Heart right ventricle (tissue), 16 donors: ENCODE measurements at regions not wholly inside any gene's neighbourhood (a gene's known extent, or its start where the extent isn't known, plus 50 kb on each side); places are given as distances from the start of the nearest gene placed in this dataset.

Experiments used
- ATAC-seq, 8 donors: fragments of 200-7000 bp; cut with Tn5 transposase; one replicate each; pipeline ENCODE4 v1.9.1; 2020; ENCODE audit warnings: mild to moderate bottlenecking in 8 of 8, moderate library complexity in 8 of 8, moderate number of reproducible peaks in 1 of 8
- DNase-seq, 2 donors: peaks; one replicate each; pipeline ENCODE4 v3.0.0-alpha.2; 2020
- H3K27ac ChIP-seq, 10 donors: fragments of 200-600 bp; sonication (generic) in 2 of 10; one replicate each; pipeline versions ENCODE4 v1.5.0 to v1.8.0; 2020 to 2022; ENCODE audit warnings: mild to moderate bottlenecking in 3 of 10
- H3K27me3 ChIP-seq, 7 donors: fragments of 200-600 bp; one replicate each; pipeline ENCODE4 v1.8.0; 2021 to 2022; ENCODE audit warnings: mild to moderate bottlenecking in 2 of 7
- H3K36me3 ChIP-seq, 9 donors: fragments of 200-600 bp; sonication (generic) in 1 of 9; one replicate each; pipeline versions ENCODE4 v1.5.0 to v1.8.0; 2020 to 2022; ENCODE audit warnings: mild to moderate bottlenecking in 2 of 9
- H3K4me1 ChIP-seq, 9 donors: fragments of 200-600 bp; sonication (generic) in 1 of 9; one replicate each; pipeline versions ENCODE4 v1.5.0 to v1.8.0; 2020 to 2022; ENCODE audit warnings: mild to moderate bottlenecking in 4 of 9
- H3K4me3 ChIP-seq, 10 donors: fragments of 200-600 bp; sonication (generic) in 2 of 10; one replicate each; pipeline versions ENCODE4 v1.5.0 to v1.8.0; 2020 to 2022; ENCODE audit warnings: mild to moderate bottlenecking in 7 of 10, moderate library complexity in 2 of 10
- H3K9me3 ChIP-seq, 11 donors: fragments of 200-600 bp in 10 of 11; sonication (generic) in 2 of 11; one replicate each; pipeline versions ENCODE4 v1.5.0 to v1.8.0; 2013 to 2022; ENCODE audit warnings: mild to moderate bottlenecking in 2 of 11, control low read depth in 1 of 11, moderate library complexity in 1 of 11
- WGBS, 2 donors: extraction: QIAGEN DNeasy Blood & Tissue Kit; methylation state at CpG; one replicate each; pipeline ENCODE4 v1.1.7; 2013; ENCODE audit warnings: inconsistent platforms in 1 of 2; 5-methylcytosine and 5-hydroxymethylcytosine counted together
- intact Hi-C, 10 donors: fragments of 100-400 bp; cut with DNase I; formaldehyde crosslinking; loops; one replicate each; pipeline versions ENCODE4 v1.11.1 to v1.14.2; 2022
- TF ChIP-seq, protein P1 (sequence below), 9 donors: fragments of 200-600 bp; sonication (generic) in 2 of 9; IDR thresholded peaks; one replicate each; pipeline versions ENCODE4 v1.5.0 to v1.8.0; 2021 to 2022; ENCODE audit warnings: antibody characterized with exemption in 9 of 9, mild to moderate bottlenecking in 5 of 9, moderate library complexity in 1 of 9
- donor health status: Arrhythmogenic right ventricular cardiomyopathy.
- donor health status: ischemic (EF 13 %, LVEDD 7.1; RV severe dilation, severe dysfunction).
- donor health status: healthy with polysubstance abuse.
- donor health status: DM: no; HTN: yes; CAD: no.
- donor health status: DM: no; HTN: no; CAD: no.
- donor health status: ischemic (EF 25% LVEDD 6.9; RV normal size, moderate dysfunction).
- donor health status: ischemic (EF 25% LVEDD 5.7; RV mildly dilated, moderate dysfunction).
- donor health status: healthy.
- donor health status: DM: yes; HTN: yes; CAD: no.
- donor health status: Ischemic cardiomyopathy.
- donor health status: ischemic (EF 35%, LVEDD 5.7; RV mildly dilated, moderate dysfunction).
- donor health status: nonischemic (EF 11% LVEDD 7.7; RV severe dilation, severe dysfunction).
- donor health status: DM: yes; HTN: yes; CAD: no.
- donor health status: PGD.
- donor health status: ischemic (EF 29% LVEDD 5.4; RV normal size, mild dysfunction).
- donor health status: nonischemic (EF 23%, LVEDD 6.1; RV moderate dilation, normal function).

GRCh38 chr4:27148211-27148895 lies 287.7 kb downstream of the STIM2 start:
- no peak overlapping the region for H3K4me3 ChIP-seq
- peaks cover 0 to 5% (median 0%) of the 10 kb centered on the region in 11 donors for H3K9me3 ChIP-seq
- TF ChIP-seq, protein P1, sequence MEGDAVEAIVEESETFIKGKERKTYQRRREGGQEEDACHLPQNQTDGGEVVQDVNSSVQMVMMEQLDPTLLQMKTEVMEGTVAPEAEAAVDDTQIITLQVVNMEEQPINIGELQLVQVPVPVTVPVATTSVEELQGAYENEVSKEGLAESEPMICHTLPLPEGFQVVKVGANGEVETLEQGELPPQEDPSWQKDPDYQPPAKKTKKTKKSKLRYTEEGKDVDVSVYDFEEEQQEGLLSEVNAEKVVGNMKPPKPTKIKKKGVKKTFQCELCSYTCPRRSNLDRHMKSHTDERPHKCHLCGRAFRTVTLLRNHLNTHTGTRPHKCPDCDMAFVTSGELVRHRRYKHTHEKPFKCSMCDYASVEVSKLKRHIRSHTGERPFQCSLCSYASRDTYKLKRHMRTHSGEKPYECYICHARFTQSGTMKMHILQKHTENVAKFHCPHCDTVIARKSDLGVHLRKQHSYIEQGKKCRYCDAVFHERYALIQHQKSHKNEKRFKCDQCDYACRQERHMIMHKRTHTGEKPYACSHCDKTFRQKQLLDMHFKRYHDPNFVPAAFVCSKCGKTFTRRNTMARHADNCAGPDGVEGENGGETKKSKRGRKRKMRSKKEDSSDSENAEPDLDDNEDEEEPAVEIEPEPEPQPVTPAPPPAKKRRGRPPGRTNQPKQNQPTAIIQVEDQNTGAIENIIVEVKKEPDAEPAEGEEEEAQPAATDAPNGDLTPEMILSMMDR (IDR thresholded peaks at IDR 0.05) = no peak
- DNase-seq (no peak), ATAC-seq (no peak)
- no peak overlapping the region for H3K27ac ChIP-seq
- peaks cover 0 to 2% (median 0%) of the 10 kb centered on the region in 7 donors for H3K27me3 ChIP-seq
- WGBS, 2 donors = 65 to 72% methylated on average over 1 of the region's 1 CpG
- intact Hi-C loops = no loop called here
- no peaks in the 10 kb centered on the region for H3K4me1 ChIP-seq
- no peaks in the 10 kb centered on the region for H3K36me3 ChIP-seq

GRCh38 chr4:27149541-27150212 lies 289.0 kb downstream of the STIM2 start:
- H3K36me3 ChIP-seq = no peaks in the 10 kb centered on the region
- intact Hi-C loops = no loop called here
- no peak for DNase-seq
- TF ChIP-seq, protein P1 (IDR thresholded peaks at IDR 0.05) = no peak
- ATAC-seq = no peak
- no peaks in the 10 kb centered on the region for H3K4me1 ChIP-seq
- H3K4me3 ChIP-seq = no peak overlapping the region
- 63 to 67% methylated on average over 2 of the region's 2 CpGs for WGBS, 2 donors
- no peak overlapping the region for H3K27ac ChIP-seq
- peaks cover 0 to 5% (median 0%) of the 10 kb centered on the region in 11 donors for H3K9me3 ChIP-seq
- H3K27me3 ChIP-seq = peaks cover 0 to 8% (median 0%) of the 10 kb centered on the region in 7 donors

DNA sequence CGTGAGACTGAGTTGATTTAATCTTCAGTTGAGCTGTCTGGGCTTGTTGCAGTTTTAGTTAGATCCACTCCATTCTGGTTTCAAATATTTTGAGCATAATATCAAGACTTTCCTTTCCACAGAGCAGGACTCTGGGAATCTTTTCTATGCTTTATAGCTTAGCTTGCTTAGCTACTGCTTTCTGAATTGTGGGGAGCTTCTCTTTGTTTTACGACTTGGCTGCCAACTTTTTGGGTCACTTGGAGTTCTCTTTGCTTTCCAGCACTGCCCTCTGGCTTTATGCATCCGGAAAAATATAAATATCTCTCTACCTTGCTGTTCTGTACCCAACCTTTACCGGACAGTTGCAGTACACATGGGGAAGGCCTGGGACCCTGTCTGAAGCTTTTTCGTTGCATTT lies 292.1 kb downstream of the STIM2 start:
- H3K9me3 ChIP-seq = no peaks in the 10 kb centered on the region
- peaks cover 0 to 8% (median 0%) of the 10 kb centered on the region in 7 donors for H3K27me3 ChIP-seq
- no peak overlapping the region for H3K4me3 ChIP-seq
- TF ChIP-seq, protein P1 (IDR thresholded peaks at IDR 0.05) = no peak
- H3K36me3 ChIP-seq = no peaks in the 10 kb centered on the region
- H3K4me1 ChIP-seq = no peaks in the 10 kb centered on the region
- no peak overlapping the region for H3K27ac ChIP-seq
- intact Hi-C loops = no loop called here
- no peak for ATAC-seq
- WGBS, 2 donors = 75 to 81% methylated on average over 5 of the region's 5 CpGs
- no peak for DNase-seq

GRCh38 chr4:27154706-27155105 lies 294.1 kb downstream of the STIM2 start:
- ATAC-seq (no peak), DNase-seq (no peak)
- intact Hi-C loops = no loop called here
- WGBS, 2 donors = 36 to 45% methylated on average over 3 of the region's 3 CpGs
- H3K27me3 ChIP-seq = peaks cover 0 to 12% (median 0%) of the 10 kb centered on the region in 7 donors
- no peak overlapping the region for H3K4me3 ChIP-seq
- no peaks in the 10 kb centered on the region for H3K36me3 ChIP-seq
- TF ChIP-seq, protein P1 (IDR thresholded peaks at IDR 0.05) = no peak
- no peaks in the 10 kb centered on the region for H3K9me3 ChIP-seq
- no peak overlapping the region for H3K27ac ChIP-seq
- no peaks in the 10 kb centered on the region for H3K4me1 ChIP-seq
